ENCODE measurements at regions not wholly inside any gene's neighbourhood (a gene's known extent, or its start where the extent isn't known, plus 50 kb on each side); places are given as distances from the start of the nearest gene placed in this dataset.

- DNase-seq: no peak
Measured at GRCh38 chr13:21318891-21319532, 140.1 kb downstream of the ZDHHC20 start.

DNA sequence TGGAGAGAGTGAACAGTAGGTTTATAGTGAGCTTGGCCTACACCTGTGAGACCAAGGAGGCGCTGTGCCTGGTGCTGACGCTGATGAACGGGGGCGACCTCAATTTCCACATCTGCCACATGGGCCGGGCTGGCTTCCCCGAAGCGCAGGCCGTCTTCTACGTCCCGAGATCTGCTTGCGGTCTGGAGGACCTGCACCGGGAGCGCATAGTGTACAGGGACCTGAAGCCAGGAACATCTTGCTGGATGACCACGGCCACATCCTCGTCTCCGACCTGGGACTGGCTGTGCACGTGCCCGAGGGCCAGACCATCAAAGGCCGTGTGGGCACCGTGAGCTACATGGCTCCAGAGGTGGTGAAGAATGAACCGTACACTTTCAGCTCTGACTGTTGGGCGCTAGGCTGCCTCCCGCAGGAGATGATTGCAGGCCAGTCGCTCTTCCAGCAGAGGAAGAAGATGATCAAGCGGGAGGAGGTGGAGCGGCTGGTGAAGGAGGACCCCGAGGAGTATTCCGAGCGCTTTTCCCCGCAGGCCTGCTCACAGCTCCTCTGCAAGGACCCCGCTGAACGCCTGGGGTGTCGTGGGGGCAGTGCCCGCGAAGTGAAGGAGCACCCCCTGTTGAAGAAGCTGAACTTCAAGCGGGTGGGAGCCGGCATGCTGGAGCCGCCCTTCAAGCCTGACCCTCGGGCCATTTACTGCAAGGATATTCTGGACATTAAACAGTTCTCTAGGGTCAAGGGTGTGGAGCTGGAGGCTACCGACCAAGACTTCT lies 139.0 kb downstream of the ZDHHC20 start:
- no peak for DNase-seq

DNA sequence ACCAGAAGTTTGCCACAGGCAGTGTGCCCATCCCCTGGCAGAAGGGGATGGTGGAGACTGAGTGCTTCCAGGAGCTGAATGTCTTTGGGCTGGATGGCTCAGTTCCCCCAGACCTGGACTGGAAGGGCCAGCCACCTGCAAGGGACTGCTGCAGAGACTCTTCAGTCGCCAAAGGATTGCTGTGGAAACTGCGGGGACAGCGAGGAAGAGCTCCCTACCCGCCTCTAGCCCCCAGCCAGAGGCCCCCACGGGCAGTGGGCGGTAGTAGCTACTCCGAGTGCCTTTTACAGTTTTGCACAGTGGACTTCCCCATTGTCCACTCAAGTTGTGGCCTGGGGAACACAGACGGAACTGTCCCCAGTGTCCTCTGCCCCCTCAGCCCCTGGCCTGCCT lies 138.5 kb downstream of the ZDHHC20 start:
- no peak for DNase-seq

DNA sequence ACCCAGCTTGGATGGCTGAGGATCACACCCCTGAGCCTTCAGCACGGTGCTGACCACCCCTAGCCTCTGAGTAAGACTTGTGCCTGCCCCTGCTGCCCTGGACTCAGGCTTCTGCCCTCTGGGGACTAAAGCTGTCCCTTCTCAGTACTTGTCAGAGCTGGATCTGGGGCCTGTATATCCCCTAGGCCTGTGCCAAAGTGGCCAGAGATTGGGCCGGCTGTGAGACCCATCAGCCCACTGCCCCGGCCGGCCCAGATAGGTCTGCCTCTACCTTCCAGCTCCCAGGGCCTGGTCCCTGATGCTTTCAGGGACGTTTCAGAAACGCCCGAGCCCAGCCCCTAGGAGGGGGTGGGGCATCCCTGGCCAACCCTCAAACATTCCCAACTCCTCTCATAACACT lies 137.8 kb downstream of the ZDHHC20 start:
- no peak for DNase-seq

- DNase-seq: no peak
Measured at GRCh38 chr13:21322327-21322965, 136.7 kb downstream of the ZDHHC20 start.

Data from right lung (tissue), 2 donors.